Stimulated activated naive B cell treated with anti-CD40 and anti-IgM and Interleukin-4, amounts not matched to agents 10 μg/mL and 1 μg/mL and 100 μg/mL, for 72 hours (primary cell): ENCODE measurements at regions not wholly inside any gene's neighbourhood (a gene's known extent, or its start where the extent isn't known, plus 50 kb on each side); places are given as distances from the start of the nearest gene placed in this dataset.

Source experiments
- ATAC-seq, 2 donors: fragments of 150-1000 bp; cut with Tn5 transposase; replicated peaks; 2 replicates each; pipeline ENCODE4 v1.10.0; 2021; ENCODE audit warnings: moderate library complexity in 1 of 2
- DNase-seq: peaks from one replicate; pipeline ENCODE4 v3.0.0; 2021
- H3K27ac Mint-ChIP-seq: one replicate; pipeline ENCODE4 v1.8.0; 2022; ENCODE audit warnings: mild to moderate bottlenecking, mixed read lengths
- H3K27me3 Mint-ChIP-seq, 2 donors: one replicate each; pipeline ENCODE4 v1.8.0; 2022; ENCODE audit warnings: mixed read lengths in 2 of 2
- H3K36me3 Mint-ChIP-seq, 2 donors: one replicate each; pipeline ENCODE4 v1.8.0; 2022; ENCODE audit warnings: mixed read lengths in 2 of 2, mild to moderate bottlenecking in 1 of 2
- H3K4me1 Mint-ChIP-seq, 2 donors: one replicate each; pipeline ENCODE4 v1.8.0; 2022; ENCODE audit warnings: mixed read lengths in 2 of 2, mild to moderate bottlenecking in 1 of 2
- H3K4me3 Mint-ChIP-seq, 2 donors: one replicate each; pipeline ENCODE4 v1.8.0; 2022; ENCODE audit warnings: mild to moderate bottlenecking in 2 of 2, mixed read lengths in 2 of 2, moderate library complexity in 1 of 2
- H3K9me3 Mint-ChIP-seq, 2 donors: one replicate each; pipeline ENCODE4 v1.8.0; 2022; ENCODE audit warnings: mixed read lengths in 2 of 2, mild to moderate bottlenecking in 1 of 2

- Mint-ChIP-seq H3K4me3 (no peak overlapping the region), H3K36me3 (no peaks in the 10 kb centered on the region), H3K27me3 (no peaks in the 10 kb centered on the region), H3K27ac (no peak overlapping the region), H3K4me1 (no peaks in the 10 kb centered on the region), H3K9me3 (no peaks in the 10 kb centered on the region)
- ATAC-seq = no peak
- no peak for DNase-seq
Measured at GRCh38 chr2:24439971-24440340, 51.1 kb upstream of the NCOA1 start.

GRCh38 chr2:24439280-24439970, 51.6 kb upstream of the NCOA1 start:
- ATAC-seq (no peak), DNase-seq (no peak)
- Mint-ChIP-seq H3K27ac (no peak overlapping the region), H3K27me3 (no peaks in the 10 kb centered on the region), H3K9me3 (no peaks in the 10 kb centered on the region), H3K4me3 (no peak overlapping the region), H3K36me3 (no peaks in the 10 kb centered on the region), H3K4me1 (no peaks in the 10 kb centered on the region)

- Mint-ChIP-seq H3K27me3 (no peaks in the 10 kb centered on the region), H3K27ac (no peak overlapping the region), H3K36me3 (no peaks in the 10 kb centered on the region), H3K4me3 (no peak overlapping the region), H3K9me3 (no peaks in the 10 kb centered on the region), H3K4me1 (no peaks in the 10 kb centered on the region)
- no peak for ATAC-seq
- no peak for DNase-seq
Measured at GRCh38 chr2:24438106-24438505, 52.9 kb upstream of the NCOA1 start.

GRCh38 chr2:24435391-24436316, 55.4 kb upstream of the NCOA1 start:
- H3K27me3 Mint-ChIP-seq = no peaks in the 10 kb centered on the region
- no peaks in the 10 kb centered on the region for H3K9me3 Mint-ChIP-seq
- no peak overlapping the region for H3K27ac Mint-ChIP-seq
- H3K4me3 Mint-ChIP-seq = no peak overlapping the region
- ATAC-seq (no peak), DNase-seq (no peak)
- no peaks in the 10 kb centered on the region for H3K4me1 Mint-ChIP-seq
- H3K36me3 Mint-ChIP-seq = no peaks in the 10 kb centered on the region

- Mint-ChIP-seq H3K9me3 (no peaks in the 10 kb centered on the region), H3K27ac (no peak overlapping the region), H3K36me3 (no peaks in the 10 kb centered on the region), H3K4me3 (no peak overlapping the region), H3K27me3 (peaks cover 0 to 4% of the 10 kb centered on the region in 2 donors), H3K4me1 (no peaks in the 10 kb centered on the region)
- no peak for DNase-seq
- ATAC-seq = no peak
Measured at GRCh38 chr2:24434541-24434940, 56.5 kb upstream of the NCOA1 start.

- no peaks in the 10 kb centered on the region for H3K4me1 Mint-ChIP-seq
- DNase-seq (no peak), ATAC-seq (no peak)
- no peak overlapping the region for H3K4me3 Mint-ChIP-seq
- no peak overlapping the region for H3K27ac Mint-ChIP-seq
- H3K9me3 Mint-ChIP-seq = peaks cover 0 to under 1% of the 10 kb centered on the region in 2 donors
- H3K27me3 Mint-ChIP-seq = peaks cover 0 to 4% of the 10 kb centered on the region in 2 donors
- H3K36me3 Mint-ChIP-seq = no peaks in the 10 kb centered on the region
Measured at GRCh38 chr2:24432735-24433134, 58.3 kb upstream of the NCOA1 start.

GRCh38 chr2:24432121-24432520, 58.9 kb upstream of the NCOA1 start:
- Mint-ChIP-seq H3K27ac (no peak overlapping the region), H3K27me3 (peaks cover 0 to 4% of the 10 kb centered on the region in 2 donors), H3K9me3 (peaks cover 0 to 2% of the 10 kb centered on the region in 2 donors), H3K4me3 (no peak overlapping the region), H3K4me1 (no peaks in the 10 kb centered on the region), H3K36me3 (no peaks in the 10 kb centered on the region)
- DNase-seq (no peak), ATAC-seq (no peak)

- ATAC-seq = no peak
- peaks cover 0 to 4% of the 10 kb centered on the region in 2 donors for H3K27me3 Mint-ChIP-seq
- no peaks in the 10 kb centered on the region for H3K36me3 Mint-ChIP-seq
- no peak overlapping the region for H3K4me3 Mint-ChIP-seq
- no peak overlapping the region for H3K27ac Mint-ChIP-seq
- DNase-seq = no peak
- H3K9me3 Mint-ChIP-seq = peaks cover 0 to 2% of the 10 kb centered on the region in 2 donors
- no peaks in the 10 kb centered on the region for H3K4me1 Mint-ChIP-seq
Measured at GRCh38 chr2:24429197-24430074, 61.6 kb upstream of the NCOA1 start.

- ATAC-seq (no peak), DNase-seq (no peak)
- no peaks in the 10 kb centered on the region for H3K36me3 Mint-ChIP-seq
- H3K4me3 Mint-ChIP-seq = no peak overlapping the region
- H3K9me3 Mint-ChIP-seq = peaks cover 6 to 7% of the 10 kb centered on the region in 2 donors
- H3K27me3 Mint-ChIP-seq = peaks cover 0 to 6% of the 10 kb centered on the region in 2 donors
- peaks cover 0 to 6% of the 10 kb centered on the region in 2 donors for H3K4me1 Mint-ChIP-seq
- peak overlapping the region; percentile 47 for H3K27ac Mint-ChIP-seq
Measured at GRCh38 chr2:24424387-24424786, 64.1 kb upstream of the ITSN2 start.

GRCh38 chr2:24423095-24423494, 62.8 kb upstream of the ITSN2 start:
- Mint-ChIP-seq H3K4me1 (peaks cover 0 to 6% of the 10 kb centered on the region in 2 donors), H3K4me3 (no peak overlapping the region), H3K36me3 (no peaks in the 10 kb centered on the region), H3K27me3 (peaks cover 0 to 6% of the 10 kb centered on the region in 2 donors), H3K27ac (no peak overlapping the region), H3K9me3 (peaks cover 6 to 7% of the 10 kb centered on the region in 2 donors)
- ATAC-seq (no peak), DNase-seq (no peak)

GRCh38 chr2:24421668-24422067, 61.3 kb upstream of the ITSN2 start:
- H3K4me1 Mint-ChIP-seq = peaks cover 0 to 6% of the 10 kb centered on the region in 2 donors
- H3K36me3 Mint-ChIP-seq = no peaks in the 10 kb centered on the region
- H3K27me3 Mint-ChIP-seq = peaks cover 0 to 6% of the 10 kb centered on the region in 2 donors
- peak; percentile 32 for DNase-seq
- peaks cover 5 to 6% of the 10 kb centered on the region in 2 donors for H3K9me3 Mint-ChIP-seq
- peak; percentile 74 to 80 for ATAC-seq
- no peak overlapping the region for H3K4me3 Mint-ChIP-seq
- H3K27ac Mint-ChIP-seq = no peak overlapping the region

- Mint-ChIP-seq H3K9me3 (peaks cover 5 to 6% of the 10 kb centered on the region in 2 donors), H3K27me3 (peaks cover 0 to 6% of the 10 kb centered on the region in 2 donors), H3K36me3 (no peaks in the 10 kb centered on the region), H3K4me1 (peaks cover 0 to 6% of the 10 kb centered on the region in 2 donors), H3K27ac (no peak overlapping the region), H3K4me3 (no peak overlapping the region)
- DNase-seq (no peak), ATAC-seq (no peak)
Measured at GRCh38 chr2:24420373-24420772, 60.0 kb upstream of the ITSN2 start.

- Mint-ChIP-seq H3K4me1 (peaks cover 0 to 6% of the 10 kb centered on the region in 2 donors), H3K27me3 (peaks cover 0 to 6% of the 10 kb centered on the region in 2 donors), H3K9me3 (peaks cover 5 to 6% of the 10 kb centered on the region in 2 donors), H3K36me3 (no peaks in the 10 kb centered on the region), H3K4me3 (no peak overlapping the region), H3K27ac (peak overlapping the region; percentile 17)
- DNase-seq = no peak
- no peak for ATAC-seq
Measured at GRCh38 chr2:24418166-24418841, 58.0 kb upstream of the ITSN2 start.
